Stimulated activated CD4-positive, alpha-beta T cell treated with anti-CD3 and anti-CD28 coated beads, Interleukin-12 subunit alpha, Interleukin-12 subunit beta, amount 100 ng/mL, for 4 hours (primary cell): ENCODE measurements at regions not wholly inside any gene's neighbourhood (a gene's known extent, or its start where the extent isn't known, plus 50 kb on each side); places are given as distances from the start of the nearest gene placed in this dataset.
"Not testable (repeated sequence)": the region's sequence is repeated elsewhere in the genome, so short reads cannot be mapped to it uniquely, and the experiment has no call there.

Experiments used
- DNase-seq: peaks from one replicate; pipeline ENCODE4 v3.0.0-alpha.2; 2020

- DNase-seq = peak; percentile 20
These were observed 53.3 kb downstream of the FOXD4L1 start for GRCh38 chr2:113551637-113552318.

GRCh38 chr2:113559820-113560219 lies 61.4 kb downstream of the FOXD4L1 start:
- DNase-seq = not testable (repeated sequence)

- DNase-seq = not testable (repeated sequence)
These were observed 64.2 kb downstream of the FOXD4L1 start for GRCh38 chr2:113562662-113563061.

GRCh38 chr2:113566674-113567480 lies 60.2 kb upstream of the RABL2A start:
- not testable (repeated sequence) for DNase-seq

- not testable (repeated sequence) for DNase-seq
These were observed 59.6 kb upstream of the RABL2A start for GRCh38 chr2:113567481-113567849.

- DNase-seq = not testable (repeated sequence)
These were observed 58.8 kb upstream of the RABL2A start for GRCh38 chr2:113568231-113568630.

GRCh38 chr2:113570082-113570481 lies 57.0 kb upstream of the RABL2A start:
- DNase-seq = not testable (repeated sequence)

GRCh38 chr2:113570509-113571009 lies 56.5 kb upstream of the RABL2A start:
- not testable (repeated sequence) for DNase-seq

- DNase-seq = not testable (repeated sequence)
These were observed 55.5 kb upstream of the RABL2A start for GRCh38 chr2:113571482-113572068.

- not testable (repeated sequence) for DNase-seq
These were observed 51.3 kb upstream of the RABL2A start for GRCh38 chr2:113575721-113576120.

- not testable (repeated sequence) for DNase-seq
These were observed 50.7 kb upstream of the RABL2A start for GRCh38 chr2:113576353-113576752.
